HL-60 (cell line): ENCODE measurements at regions not wholly inside any gene's neighbourhood (a gene's known extent, or its start where the extent isn't known, plus 50 kb on each side); places are given as distances from the start of the nearest gene placed in this dataset.

ENCODE experiments used
- DNase-seq, 2 experiments: peaks; one replicate each; pipeline ENCODE4 v3.0.0-alpha.2; 2010 to 2020; ENCODE audit warnings: low read depth in 1 of 2, low spot score in 1 of 2
- H3K27ac ChIP-seq: fragments of 250-450 bp; sonication (Bioruptor Pico); replicated peaks from 2 replicates; pipeline ENCODE4 v1.5.1; 2020; ENCODE audit warnings: mild to moderate bottlenecking, moderate library complexity
- H3K27me3 ChIP-seq: fragments of 250-450 bp; sonication (Bioruptor Pico); 2 replicates; pipeline ENCODE4 v1.5.1; 2021; ENCODE audit warnings: mild to moderate bottlenecking, moderate library complexity; ENCODE audit not compliant: insufficient read depth, poor library complexity, severe bottlenecking
- H3K4me3 ChIP-seq: replicated peaks from 2 replicates; pipeline ENCODE4 v1.5.1; 2011; ENCODE audit warnings: mild to moderate bottlenecking, control low read depth, low read length; ENCODE audit not compliant: insufficient read depth
- CTCF ChIP-seq: IDR thresholded peaks from one replicate; pipeline ENCODE4 v1.5.1; 2011; ENCODE audit warnings: low read length, control low read depth, inconsistent platforms; ENCODE audit not compliant: insufficient read depth
- GABPA ChIP-seq: IDR thresholded peaks from 2 replicates; pipeline ENCODE4 v1.6.1; 2012; ENCODE audit warnings: low read depth
- POLR2AphosphoS5 ChIP-seq: IDR thresholded peaks from 2 replicates; pipeline ENCODE4 v1.6.1; 2012; ENCODE audit warnings: low read depth
- REST ChIP-seq: IDR thresholded peaks from 2 replicates; pipeline ENCODE4 v1.6.1; 2012; ENCODE audit warnings: low read depth; ENCODE audit not compliant: insufficient replicate concordance
- SPI1 ChIP-seq: IDR thresholded peaks from 2 replicates; pipeline ENCODE4 v1.6.1; 2012; ENCODE audit warnings: low read depth, mild to moderate bottlenecking, borderline replicate concordance

- Histone ChIP-seq H3K27me3 (no peaks in the 10 kb centered on the region), H3K4me3 (no peak overlapping the region), H3K27ac (no peak overlapping the region)
- no peak for DNase-seq
- TF ChIP-seq GABPA (no peak), SPI1 (no peak), CTCF (no peak), POLR2AphosphoS5 (no peak), REST (no peak)
Observed at GRCh38 chr4:111681270-111681669, 464.0 kb upstream of the FAM241A start.

- Histone ChIP-seq H3K4me3 (no peak overlapping the region), H3K27me3 (no peaks in the 10 kb centered on the region), H3K27ac (no peak overlapping the region)
- no peak for DNase-seq
- TF ChIP-seq REST (no peak), SPI1 (no peak), CTCF (no peak), GABPA (no peak), POLR2AphosphoS5 (no peak)
Observed at GRCh38 chr4:111681751-111682150, 463.5 kb upstream of the FAM241A start.

- TF ChIP-seq POLR2AphosphoS5, result no peak
- TF ChIP-seq REST, result no peak
- no peak for TF ChIP-seq GABPA
- TF ChIP-seq SPI1, result no peak
- no peak for TF ChIP-seq CTCF
- H3K27ac ChIP-seq, result no peak overlapping the region
- H3K4me3 ChIP-seq, result no peak overlapping the region
- H3K27me3 ChIP-seq, result no peaks in the 10 kb centered on the region
- DNase-seq, result no peak
Observed at GRCh38 chr4:111685205-111685604, 460.0 kb upstream of the FAM241A start.
